MV-4-11 (cell line): ENCODE measurements at regions not wholly inside any gene's neighbourhood (a gene's known extent, or its start where the extent isn't known, plus 50 kb on each side); places are given as distances from the start of the nearest gene placed in this dataset.
A peak's percentile ranks its signal among the peaks of the same experiment; 100 is the strongest.

Experiments used
- DNase-seq: peaks from one replicate; lab custom pipeline; 2025; lab: John Stamatoyannopoulos, UW

GRCh38 chrX:39855748-39856129 is 242.0 kb downstream of the BCOR start:
- DNase-seq: peak; percentile 57

DNA sequence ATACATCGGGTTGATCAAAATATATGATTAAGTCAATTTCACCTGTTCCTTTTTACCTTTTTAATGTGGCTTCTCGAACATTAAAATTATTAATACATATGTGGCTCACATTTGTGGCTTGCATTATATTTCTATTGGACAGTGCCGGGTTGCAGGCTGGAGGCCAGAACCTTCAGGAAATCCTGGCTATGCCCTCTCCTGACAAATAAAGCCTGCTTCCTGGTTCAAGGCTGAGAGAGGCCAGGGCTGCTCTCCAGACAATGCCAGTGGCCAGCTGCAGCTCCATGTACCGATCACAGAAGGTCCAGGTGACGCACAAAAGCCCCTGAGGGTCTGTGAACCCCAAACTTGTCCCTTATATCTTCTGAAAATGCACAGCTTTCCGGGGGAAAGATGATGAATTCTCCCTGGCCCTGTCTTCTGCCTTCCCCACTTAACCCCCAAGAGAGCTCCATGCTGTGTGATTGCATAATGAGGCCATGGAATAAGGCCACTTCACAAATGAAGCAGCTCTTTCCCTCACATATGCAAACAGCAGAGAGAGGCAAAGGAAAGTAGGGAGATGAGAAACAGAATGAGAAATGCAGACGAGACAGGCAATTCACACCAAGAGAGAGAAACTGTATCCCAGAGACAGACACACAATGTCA is 241.2 kb downstream of the BCOR start:
- peak; percentile 9 for DNase-seq

- DNase-seq: peak; percentile 43
These were observed 240.0 kb downstream of the BCOR start for GRCh38 chrX:39857780-39858179.

DNA sequence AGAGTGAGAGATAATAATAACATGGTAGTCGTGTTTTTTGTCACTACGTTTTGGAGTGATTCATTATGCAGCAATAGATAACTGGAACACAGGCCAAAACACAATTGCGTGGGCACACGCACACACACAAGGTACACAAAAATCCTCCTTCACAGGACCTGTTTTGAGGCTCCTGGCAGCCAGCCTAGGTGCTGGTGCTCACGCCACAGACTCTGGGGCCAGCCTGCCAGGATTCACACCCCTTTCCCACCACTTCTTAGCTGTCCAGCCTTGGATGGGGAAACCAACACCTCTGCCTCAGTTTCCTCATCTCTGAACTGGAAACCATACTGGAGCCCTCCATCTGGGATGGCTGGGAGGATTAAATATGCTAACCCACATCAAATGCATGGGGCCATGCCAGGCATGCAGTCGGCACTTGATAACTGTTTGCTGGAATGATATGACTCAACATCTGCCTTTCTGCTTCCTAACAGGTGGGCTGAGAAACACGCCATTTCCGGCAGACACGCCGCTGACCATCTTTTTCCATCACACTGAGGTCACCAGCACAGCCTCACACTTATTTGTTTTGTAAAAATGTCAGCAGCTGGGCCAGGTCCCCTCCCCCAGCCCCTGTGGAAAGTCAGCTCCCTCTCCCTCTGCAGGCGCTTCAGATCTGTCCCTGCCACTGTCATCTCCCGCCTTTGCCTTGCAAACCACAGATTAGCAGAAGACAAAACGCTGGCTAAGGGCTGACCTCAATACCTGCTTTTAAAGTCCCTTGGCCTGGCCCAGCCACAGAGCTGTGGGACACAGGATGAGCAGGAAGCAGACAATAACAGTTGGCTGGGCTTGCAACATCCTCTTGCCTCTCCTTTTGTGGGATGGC is 237.5 kb downstream of the BCOR start:
- DNase-seq: peak; percentile 83

GRCh38 chrX:39862963-39863362 is 234.8 kb downstream of the BCOR start:
- DNase-seq: peak; percentile 22

GRCh38 chrX:39866229-39866628 is 231.5 kb downstream of the BCOR start:
- DNase-seq: no peak

DNA sequence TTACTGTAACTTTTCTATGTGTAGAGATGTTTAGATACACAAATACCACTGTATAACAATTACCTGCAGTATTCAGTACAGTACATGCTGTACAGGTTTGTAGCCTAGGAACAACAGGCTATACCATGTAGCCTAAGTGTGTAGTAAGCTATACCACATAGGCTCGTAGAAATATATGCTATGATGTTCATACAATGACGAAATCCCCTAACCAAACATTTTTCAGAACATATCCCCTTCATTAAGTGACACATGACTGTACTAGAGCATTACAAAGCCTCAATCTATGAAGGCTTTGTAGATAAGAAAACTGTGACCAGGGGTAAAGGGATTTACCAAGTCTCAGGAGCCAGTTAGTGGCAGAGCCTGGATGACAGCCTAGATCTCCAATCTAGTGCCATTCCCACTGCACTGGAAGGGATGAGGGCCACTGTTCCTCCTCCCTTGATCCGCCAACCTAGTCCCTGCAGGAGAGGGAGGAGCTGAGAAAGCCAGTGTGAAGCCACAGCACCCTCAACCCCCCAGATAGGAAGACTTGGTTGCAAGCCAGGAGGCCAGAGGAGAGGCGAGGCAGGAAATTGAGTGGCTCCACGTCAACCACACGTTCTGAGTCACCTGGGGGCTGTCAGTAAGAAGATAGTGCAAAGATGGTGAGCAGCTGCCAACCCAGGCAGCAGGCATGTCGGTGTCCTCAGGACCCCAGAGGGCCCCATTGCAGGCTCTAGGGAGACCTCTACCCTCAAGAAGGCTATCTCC is 227.7 kb downstream of the BCOR start:
- DNase-seq: peak; percentile 25

GRCh38 chrX:39871648-39872047 is 226.1 kb downstream of the BCOR start:
- no peak for DNase-seq

GRCh38 chrX:39873117-39873516 is 224.6 kb downstream of the BCOR start:
- no peak for DNase-seq

GRCh38 chrX:39874202-39874816 is 223.4 kb downstream of the BCOR start:
- DNase-seq: no peak

DNA sequence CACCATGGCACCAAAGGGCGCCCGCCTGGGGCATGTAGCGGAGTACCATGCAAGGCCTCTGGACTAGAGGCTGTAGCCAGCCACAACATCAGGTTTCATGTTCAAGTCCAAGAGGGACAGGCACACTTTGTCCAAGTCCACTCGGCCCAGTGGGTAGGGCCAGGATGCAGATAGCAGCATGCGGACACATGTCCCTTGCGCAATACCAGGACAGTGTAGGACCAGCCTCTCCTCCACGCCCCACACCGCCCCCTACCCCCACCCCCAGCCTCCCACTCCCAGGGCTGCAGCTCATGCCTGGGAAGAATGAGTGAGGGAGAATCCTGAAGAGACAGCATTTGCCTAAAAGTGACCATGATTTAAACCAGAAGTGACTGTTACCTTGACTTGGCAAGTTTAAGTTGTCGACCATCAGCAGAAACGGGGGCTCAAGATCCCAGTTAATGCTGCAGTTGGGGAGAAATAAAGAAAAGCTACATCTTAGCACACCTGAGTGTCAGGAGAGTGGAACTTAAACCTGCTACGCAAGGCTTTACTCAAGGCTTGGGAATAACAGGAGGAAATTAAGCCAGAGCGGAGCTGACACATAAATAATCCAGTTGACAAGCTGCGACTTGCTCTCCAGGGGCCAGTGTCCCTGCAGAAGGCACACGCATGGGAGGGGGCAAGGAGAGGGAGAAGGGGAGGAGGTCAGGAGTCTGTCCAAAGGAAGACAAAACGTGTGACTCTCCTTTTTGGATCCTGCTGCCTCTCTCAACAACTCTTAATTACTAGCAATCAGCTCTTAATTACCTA is 221.7 kb downstream of the BCOR start:
- no peak for DNase-seq

- DNase-seq: no peak
These were observed 219.9 kb downstream of the BCOR start for GRCh38 chrX:39877905-39878304.

- DNase-seq: no peak
These were observed 214.1 kb downstream of the BCOR start for GRCh38 chrX:39883666-39884065.

GRCh38 chrX:39886282-39886681 is 211.5 kb downstream of the BCOR start:
- DNase-seq: no peak

DNA sequence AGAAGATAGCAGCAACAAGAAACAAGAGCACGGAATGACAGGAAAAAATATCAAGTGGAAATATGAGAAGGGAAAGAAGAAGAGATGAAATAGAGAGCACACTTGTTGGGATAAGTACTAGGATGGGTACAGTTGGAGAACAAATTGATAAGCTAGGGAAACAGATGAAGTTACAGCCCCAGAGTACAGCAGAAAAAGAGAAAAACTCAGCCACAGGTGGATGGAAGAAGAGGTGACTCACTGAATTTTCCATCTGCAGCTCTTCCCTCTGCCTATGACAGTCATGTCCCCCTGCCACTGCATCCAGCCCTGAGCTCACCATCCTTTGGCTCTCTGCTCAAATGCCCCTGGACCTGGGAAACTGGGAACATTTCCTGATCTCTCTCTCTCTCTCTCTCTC is 209.0 kb downstream of the BCOR start:
- DNase-seq: no peak

GRCh38 chrX:39889704-39890103 is 208.1 kb downstream of the BCOR start:
- no peak for DNase-seq

- DNase-seq: no peak
These were observed 207.0 kb downstream of the BCOR start for GRCh38 chrX:39890807-39891206.

- DNase-seq: peak; percentile 81
These were observed 206.0 kb downstream of the BCOR start for GRCh38 chrX:39891781-39892180.

DNA sequence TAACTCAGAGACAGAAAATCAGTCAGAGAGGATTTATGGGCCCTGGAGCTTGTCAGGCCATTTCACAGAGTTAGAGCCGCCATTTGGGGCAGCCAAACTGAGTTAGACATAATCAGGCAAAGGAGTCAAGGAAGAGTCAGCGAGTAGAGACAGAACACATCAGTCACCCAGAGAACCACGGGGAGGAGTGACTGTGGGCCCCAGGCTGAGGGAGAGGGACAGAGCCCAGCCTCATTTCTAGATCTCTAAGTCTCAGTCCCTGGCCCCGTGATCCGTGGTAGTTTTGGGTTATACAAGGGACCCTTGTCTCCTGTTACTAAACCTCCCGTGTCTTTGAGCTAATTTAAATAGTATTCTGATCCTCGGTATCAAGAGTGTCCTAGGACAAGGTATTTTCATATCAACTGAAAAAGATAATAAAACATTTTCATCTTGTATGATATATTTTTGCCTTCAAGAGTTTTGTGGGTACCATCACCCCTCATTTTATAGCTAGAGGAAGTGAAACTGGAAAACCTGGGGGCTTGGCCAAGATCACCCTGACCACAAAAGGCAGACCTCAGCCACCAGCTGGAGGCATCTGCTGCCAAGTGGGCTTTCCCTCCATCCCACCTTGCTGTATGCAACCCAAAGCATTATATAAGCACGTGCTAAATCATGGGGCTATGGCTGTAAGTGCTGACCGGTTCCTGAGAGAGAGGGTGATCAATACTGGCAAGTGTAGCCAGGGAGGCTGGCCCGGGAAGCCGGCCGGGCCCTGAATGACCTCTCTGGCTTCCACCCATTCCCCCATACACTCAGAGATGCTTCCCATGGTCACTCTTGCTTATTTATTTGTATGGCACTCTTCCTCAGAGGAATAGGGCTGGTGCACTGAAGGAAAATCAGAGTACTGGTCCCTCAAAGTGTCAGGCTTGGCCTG is 204.1 kb downstream of the BCOR start:
- DNase-seq: no peak

DNA sequence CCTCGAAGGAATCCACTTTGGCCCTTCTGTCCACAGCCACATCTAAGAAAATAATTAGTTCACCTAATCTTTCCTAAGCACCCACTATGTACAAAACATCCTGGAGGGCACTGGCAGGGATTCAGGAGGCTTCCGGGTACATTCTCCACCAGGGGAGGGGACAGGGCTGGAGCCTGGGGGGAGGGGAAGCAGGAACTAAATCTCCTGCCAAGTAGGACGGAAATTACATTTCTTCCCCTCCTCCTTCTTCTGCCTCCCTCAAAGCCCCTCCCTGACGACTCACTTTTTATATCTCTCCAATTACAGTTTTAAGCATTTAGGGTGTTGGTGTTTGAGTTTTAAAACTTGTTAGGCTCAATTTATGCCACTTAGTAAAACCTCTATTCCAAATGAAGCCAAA is 203.1 kb downstream of the BCOR start:
- no peak for DNase-seq
